ENCODE measurements at regions not wholly inside any gene's neighbourhood (a gene's known extent, or its start where the extent isn't known, plus 50 kb on each side); places are given as distances from the start of the nearest gene placed in this dataset.

- no peak overlapping the region for H3K27ac ChIP-seq
- peak in 1 of 2 donors; percentile 11 for DNase-seq (ENCODE audit: low read depth in 1 of 2, low spot score in 1 of 2)
- no peaks in the 10 kb centered on the region for H3K36me3 ChIP-seq
- H3K4me3 ChIP-seq: no peak overlapping the region
- H3K4me1 ChIP-seq (ENCODE audit: low read depth): no peaks in the 10 kb centered on the region
- TF ChIP-seq CTCF (IDR thresholded peaks at IDR 0.05; ENCODE audit: low read depth, low read length): no peak
- no peaks in the 10 kb centered on the region for H3K27me3 ChIP-seq
- no peaks in the 10 kb centered on the region for H3K9me3 ChIP-seq (ENCODE audit: low read depth)
These were observed 68.7 kb upstream of the FN1 start for GRCh38 chr2:215504547-215504946.

- H3K27ac ChIP-seq: no peak overlapping the region
- H3K36me3 ChIP-seq: no peaks in the 10 kb centered on the region
- no peak for DNase-seq (ENCODE audit: low read depth in 1 of 2, low spot score in 1 of 2)
- no peak for TF ChIP-seq CTCF (IDR thresholded peaks at IDR 0.05; ENCODE audit: low read depth, low read length)
- H3K4me3 ChIP-seq: no peak overlapping the region
- H3K27me3 ChIP-seq: no peaks in the 10 kb centered on the region
- no peaks in the 10 kb centered on the region for H3K4me1 ChIP-seq (ENCODE audit: low read depth)
- no peaks in the 10 kb centered on the region for H3K9me3 ChIP-seq (ENCODE audit: low read depth)
These were observed 67.5 kb upstream of the FN1 start for GRCh38 chr2:215503381-215503780.

- no peak for DNase-seq (ENCODE audit: low read depth in 1 of 2, low spot score in 1 of 2)
- Histone ChIP-seq H3K4me1 (ENCODE audit: low read depth) (no peaks in the 10 kb centered on the region), H3K4me3 (no peak overlapping the region), H3K27ac (no peak overlapping the region), H3K36me3 (no peaks in the 10 kb centered on the region), H3K9me3 (ENCODE audit: low read depth) (no peaks in the 10 kb centered on the region), H3K27me3 (no peaks in the 10 kb centered on the region)
- TF ChIP-seq CTCF (IDR thresholded peaks at IDR 0.05; ENCODE audit: low read depth, low read length): no peak
These were observed 64.6 kb upstream of the FN1 start for GRCh38 chr2:215500466-215500865.

- H3K27me3 ChIP-seq: no peaks in the 10 kb centered on the region
- peak in 1 of 2 donors; percentile 37 for DNase-seq (ENCODE audit: low read depth in 1 of 2, low spot score in 1 of 2)
- no peaks in the 10 kb centered on the region for H3K36me3 ChIP-seq
- H3K4me1 ChIP-seq (ENCODE audit: low read depth): no peaks in the 10 kb centered on the region
- H3K9me3 ChIP-seq (ENCODE audit: low read depth): no peaks in the 10 kb centered on the region
- TF ChIP-seq CTCF (IDR thresholded peaks at IDR 0.05; ENCODE audit: low read depth, low read length): no peak
- no peak overlapping the region for H3K27ac ChIP-seq
- no peak overlapping the region for H3K4me3 ChIP-seq
These were observed 63.5 kb upstream of the FN1 start for GRCh38 chr2:215499331-215499730.

- DNase-seq (ENCODE audit: low read depth in 1 of 2, low spot score in 1 of 2): peak in 1 of 2 donors; percentile 27
- Histone ChIP-seq H3K4me3 (no peak overlapping the region), H3K9me3 (ENCODE audit: low read depth) (no peaks in the 10 kb centered on the region), H3K27ac (no peak overlapping the region), H3K27me3 (no peaks in the 10 kb centered on the region), H3K36me3 (no peaks in the 10 kb centered on the region), H3K4me1 (ENCODE audit: low read depth) (no peaks in the 10 kb centered on the region)
- no peak for TF ChIP-seq CTCF (IDR thresholded peaks at IDR 0.05; ENCODE audit: low read depth, low read length)
These were observed 62.6 kb upstream of the FN1 start for GRCh38 chr2:215498431-215498830.

- no peak for TF ChIP-seq CTCF (IDR thresholded peaks at IDR 0.05; ENCODE audit: low read depth, low read length)
- Histone ChIP-seq H3K9me3 (ENCODE audit: low read depth) (no peaks in the 10 kb centered on the region), H3K27me3 (no peaks in the 10 kb centered on the region), H3K4me3 (no peak overlapping the region), H3K4me1 (ENCODE audit: low read depth) (no peaks in the 10 kb centered on the region), H3K36me3 (no peaks in the 10 kb centered on the region), H3K27ac (no peak overlapping the region)
- DNase-seq (ENCODE audit: low read depth in 1 of 2, low spot score in 1 of 2): no peak
These were observed 57.5 kb upstream of the FN1 start for GRCh38 chr2:215493376-215493775.
